LNCAP (cell line): ENCODE measurements at regions not wholly inside any gene's neighbourhood (a gene's known extent, or its start where the extent isn't known, plus 50 kb on each side); places are given as distances from the start of the nearest gene placed in this dataset.

Experiments used
- TF ChIP-seq, protein P1 (sequence below): fragments of 450-650 bp; IDR thresholded peaks from 2 replicates; pipeline ENCODE4 v1.5.1; 2017; ENCODE audit warnings: mild to moderate bottlenecking

GRCh38 chr5:124574521-124575436 is 171.7 kb downstream of the ZNF608 start:
- TF ChIP-seq, protein P1, sequence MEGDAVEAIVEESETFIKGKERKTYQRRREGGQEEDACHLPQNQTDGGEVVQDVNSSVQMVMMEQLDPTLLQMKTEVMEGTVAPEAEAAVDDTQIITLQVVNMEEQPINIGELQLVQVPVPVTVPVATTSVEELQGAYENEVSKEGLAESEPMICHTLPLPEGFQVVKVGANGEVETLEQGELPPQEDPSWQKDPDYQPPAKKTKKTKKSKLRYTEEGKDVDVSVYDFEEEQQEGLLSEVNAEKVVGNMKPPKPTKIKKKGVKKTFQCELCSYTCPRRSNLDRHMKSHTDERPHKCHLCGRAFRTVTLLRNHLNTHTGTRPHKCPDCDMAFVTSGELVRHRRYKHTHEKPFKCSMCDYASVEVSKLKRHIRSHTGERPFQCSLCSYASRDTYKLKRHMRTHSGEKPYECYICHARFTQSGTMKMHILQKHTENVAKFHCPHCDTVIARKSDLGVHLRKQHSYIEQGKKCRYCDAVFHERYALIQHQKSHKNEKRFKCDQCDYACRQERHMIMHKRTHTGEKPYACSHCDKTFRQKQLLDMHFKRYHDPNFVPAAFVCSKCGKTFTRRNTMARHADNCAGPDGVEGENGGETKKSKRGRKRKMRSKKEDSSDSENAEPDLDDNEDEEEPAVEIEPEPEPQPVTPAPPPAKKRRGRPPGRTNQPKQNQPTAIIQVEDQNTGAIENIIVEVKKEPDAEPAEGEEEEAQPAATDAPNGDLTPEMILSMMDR = no peak

GRCh38 chr5:124572971-124573370 is 173.5 kb downstream of the ZNF608 start:
- TF ChIP-seq, protein P1 = no peak

GRCh38 chr5:124570285-124571035 is 176.0 kb downstream of the ZNF608 start:
- TF ChIP-seq, protein P1 = no peak

- TF ChIP-seq, protein P1 = no peak
Measured at GRCh38 chr5:124566875-124567450, 179.5 kb downstream of the ZNF608 start.

DNA sequence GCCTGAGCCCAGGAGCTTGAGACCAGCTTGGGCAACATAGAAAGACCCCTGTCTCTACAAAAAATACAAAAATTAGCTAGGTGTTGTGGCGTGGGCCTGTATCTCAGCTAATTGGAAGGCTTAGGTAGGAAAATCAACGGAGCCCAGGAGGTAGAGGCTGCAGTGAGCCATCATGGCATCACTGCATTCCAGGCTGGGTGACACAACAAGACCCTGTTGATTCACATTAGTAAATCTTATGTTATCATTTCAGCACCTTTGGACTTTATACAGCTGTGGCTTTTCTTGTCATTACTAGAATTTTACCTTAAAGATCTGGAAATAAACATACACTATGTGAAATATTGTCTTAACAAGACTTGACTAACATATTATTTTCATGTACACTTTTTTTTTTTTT is 185.0 kb downstream of the ZNF608 start:
- TF ChIP-seq, protein P1 = no peak

DNA sequence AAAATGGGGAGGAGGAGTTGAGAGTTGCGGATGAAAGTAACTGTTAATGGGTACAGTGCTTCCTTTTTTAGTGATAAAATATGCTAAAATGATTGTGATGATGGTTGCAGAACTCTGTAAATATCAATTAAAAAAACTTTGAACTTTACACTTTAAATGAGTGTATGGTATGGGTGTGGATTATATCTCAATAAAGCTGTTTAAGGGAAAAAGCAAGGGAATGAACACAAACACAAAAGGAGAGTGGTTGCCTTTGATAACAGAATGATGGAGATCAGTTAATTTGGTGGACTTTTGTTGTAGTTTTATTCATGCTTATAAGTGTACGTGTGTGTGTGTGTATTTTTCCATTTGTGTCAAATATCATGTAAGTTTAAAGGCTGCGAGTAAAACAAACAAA is 186.1 kb downstream of the ZNF608 start:
- TF ChIP-seq, protein P1 = no peak

DNA sequence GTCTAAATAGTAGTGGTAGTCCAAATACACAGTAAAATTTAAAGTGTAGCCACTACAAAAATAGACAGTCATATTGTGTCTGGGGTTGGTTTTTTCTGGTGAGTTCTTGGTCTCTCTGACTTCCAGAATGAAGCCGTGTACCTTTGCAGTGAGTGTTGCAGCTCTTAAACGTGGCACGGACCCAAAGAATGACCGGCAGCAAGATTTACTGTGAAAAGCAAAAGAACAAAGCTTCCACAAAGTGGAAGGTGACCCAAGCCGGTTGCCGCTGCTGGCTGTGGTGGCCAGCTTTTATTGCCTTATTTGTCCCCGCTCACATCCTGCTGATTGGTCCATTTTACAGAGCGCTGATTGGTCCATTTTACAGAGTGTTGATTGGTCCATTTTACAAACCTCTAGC is 188.7 kb downstream of the ZNF608 start:
- TF ChIP-seq, protein P1 = no peak
